ENCODE measurements at regions not wholly inside any gene's neighbourhood (a gene's known extent, or its start where the extent isn't known, plus 50 kb on each side); places are given as distances from the start of the nearest gene placed in this dataset.

- Histone ChIP-seq H3K27ac (no peak overlapping the region), H3K4me1 (ENCODE audit: insufficient read depth) (no peaks in the 10 kb centered on the region), H3K27me3 (no peaks in the 10 kb centered on the region), H3K36me3 (no peaks in the 10 kb centered on the region), H3K4me3 (no peak overlapping the region), H3K9me3 (no peaks in the 10 kb centered on the region)
- intact Hi-C loops (cut with DNase I) = no loop called here
- no peak for TF ChIP-seq EP300 (IDR thresholded peaks at IDR 0.05)
- no peak for TF ChIP-seq POLR2A (IDR thresholded peaks at IDR 0.05)
- TF ChIP-seq, protein P1, sequence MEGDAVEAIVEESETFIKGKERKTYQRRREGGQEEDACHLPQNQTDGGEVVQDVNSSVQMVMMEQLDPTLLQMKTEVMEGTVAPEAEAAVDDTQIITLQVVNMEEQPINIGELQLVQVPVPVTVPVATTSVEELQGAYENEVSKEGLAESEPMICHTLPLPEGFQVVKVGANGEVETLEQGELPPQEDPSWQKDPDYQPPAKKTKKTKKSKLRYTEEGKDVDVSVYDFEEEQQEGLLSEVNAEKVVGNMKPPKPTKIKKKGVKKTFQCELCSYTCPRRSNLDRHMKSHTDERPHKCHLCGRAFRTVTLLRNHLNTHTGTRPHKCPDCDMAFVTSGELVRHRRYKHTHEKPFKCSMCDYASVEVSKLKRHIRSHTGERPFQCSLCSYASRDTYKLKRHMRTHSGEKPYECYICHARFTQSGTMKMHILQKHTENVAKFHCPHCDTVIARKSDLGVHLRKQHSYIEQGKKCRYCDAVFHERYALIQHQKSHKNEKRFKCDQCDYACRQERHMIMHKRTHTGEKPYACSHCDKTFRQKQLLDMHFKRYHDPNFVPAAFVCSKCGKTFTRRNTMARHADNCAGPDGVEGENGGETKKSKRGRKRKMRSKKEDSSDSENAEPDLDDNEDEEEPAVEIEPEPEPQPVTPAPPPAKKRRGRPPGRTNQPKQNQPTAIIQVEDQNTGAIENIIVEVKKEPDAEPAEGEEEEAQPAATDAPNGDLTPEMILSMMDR (IDR thresholded peaks at IDR 0.05) = no peak
- 56 to 80% (median 60%) methylated on average over 1 of the region's 1 CpG for WGBS, 3 donors
- no peak for DNase-seq
Measured at GRCh38 chr18:44216169-44216568, 464.5 kb upstream of the SETBP1 start.

DNA sequence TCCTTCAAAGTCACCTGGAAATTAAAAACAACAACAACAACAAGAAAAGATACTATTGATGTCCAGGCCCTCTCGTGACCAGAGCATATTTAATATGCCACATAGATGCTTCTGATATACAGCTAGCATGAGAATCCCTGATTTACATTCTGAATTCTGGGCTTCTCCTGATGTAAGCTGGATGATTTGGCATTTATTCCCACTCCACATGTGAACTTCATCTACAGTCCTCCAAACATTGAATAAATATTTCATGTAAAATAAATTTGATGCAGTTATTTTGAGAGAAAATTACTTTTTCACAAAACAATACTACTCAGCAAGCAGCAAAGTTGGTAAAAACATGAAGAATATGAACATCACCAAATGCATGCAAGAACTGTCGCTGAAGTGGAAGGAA lies 453.2 kb upstream of the SETBP1 start:
- no peaks in the 10 kb centered on the region for H3K4me1 ChIP-seq (ENCODE audit: insufficient read depth)
- no peak overlapping the region for H3K27ac ChIP-seq
- TF ChIP-seq, protein P1 (IDR thresholded peaks at IDR 0.05) = no peak
- TF ChIP-seq POLR2A (IDR thresholded peaks at IDR 0.05) = no peak
- no peak for DNase-seq
- H3K36me3 ChIP-seq = no peaks in the 10 kb centered on the region
- no peak overlapping the region for H3K4me3 ChIP-seq
- no peaks in the 10 kb centered on the region for H3K27me3 ChIP-seq
- WGBS, 3 donors = 79 to 89% (median 80%) methylated on average over 2 of the region's 2 CpGs
- H3K9me3 ChIP-seq = no peaks in the 10 kb centered on the region
- intact Hi-C loops (cut with DNase I) = no loop called here

DNA sequence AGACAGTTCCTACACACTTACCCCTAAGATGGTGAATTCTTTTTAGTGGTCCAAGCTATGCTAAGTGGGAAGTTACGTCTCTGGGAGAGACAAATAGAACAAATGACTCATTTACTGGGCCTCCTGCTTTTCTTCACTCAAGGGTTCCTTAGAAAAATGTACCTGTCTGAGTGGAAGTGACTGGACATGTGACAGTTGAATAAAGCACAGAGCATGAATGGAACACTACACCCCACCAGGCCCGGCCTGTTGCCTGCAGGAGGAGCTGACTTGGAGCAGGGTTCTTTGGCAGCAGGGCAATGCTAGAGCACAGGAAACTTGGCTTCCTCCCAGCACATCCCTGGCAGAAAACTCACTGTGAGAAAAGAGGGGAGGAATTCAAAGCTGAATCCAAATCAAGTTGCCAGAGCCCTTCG lies 451.0 kb upstream of the SETBP1 start:
- Histone ChIP-seq H3K9me3 (no peaks in the 10 kb centered on the region), H3K27ac (no peak overlapping the region), H3K27me3 (no peaks in the 10 kb centered on the region), H3K4me1 (ENCODE audit: insufficient read depth) (no peaks in the 10 kb centered on the region), H3K36me3 (no peaks in the 10 kb centered on the region), H3K4me3 (no peak overlapping the region)
- no peak for TF ChIP-seq EP300 (IDR thresholded peaks at IDR 0.05)
- TF ChIP-seq, protein P1 (IDR thresholded peaks at IDR 0.05) = no peak
- no peak for TF ChIP-seq POLR2A (IDR thresholded peaks at IDR 0.05)
- 13 to 21% (median 17%) methylated on average over 3 of the region's 3 CpGs for WGBS, 3 donors
- intact Hi-C loops (cut with DNase I) = no loop called here
- peak; percentile 7 to 65 (median 45) for DNase-seq

DNA sequence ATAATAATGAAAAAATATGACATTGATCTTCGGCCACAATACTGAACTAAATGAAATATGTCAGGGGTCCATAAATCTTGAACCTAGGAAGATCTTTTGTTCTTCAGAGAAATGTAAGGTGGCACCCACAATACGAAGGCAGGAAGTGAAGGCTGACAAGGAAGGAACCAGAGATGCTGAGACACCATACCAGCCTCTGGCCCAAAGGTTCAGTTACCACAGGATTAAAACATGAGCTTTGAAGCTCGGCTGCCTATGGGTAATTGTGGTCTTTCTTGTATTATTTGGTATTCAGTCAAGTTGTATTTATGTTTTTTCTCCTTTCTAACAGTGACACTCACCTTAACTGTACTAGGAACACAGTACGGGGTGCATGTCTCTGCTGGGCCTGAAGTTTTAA lies 448.8 kb upstream of the SETBP1 start:
- intact Hi-C loops (cut with DNase I) = no loop called here

More for the DNA sequence above, 448.8 kb upstream of the SETBP1 start:
- Histone ChIP-seq H3K36me3 (no peaks in the 10 kb centered on the region), H3K4me1 (ENCODE audit: insufficient read depth) (no peaks in the 10 kb centered on the region), H3K4me3 (no peak overlapping the region), H3K9me3 (no peaks in the 10 kb centered on the region), H3K27me3 (no peaks in the 10 kb centered on the region), H3K27ac (no peak overlapping the region)
- WGBS, 3 donors = 88 to 89% (median 89%) methylated on average over 4 of the region's 4 CpGs
- TF ChIP-seq, protein P1 (IDR thresholded peaks at IDR 0.05) = no peak
- no peak for TF ChIP-seq POLR2A (IDR thresholded peaks at IDR 0.05)
- TF ChIP-seq EP300 (IDR thresholded peaks at IDR 0.05) = no peak
- DNase-seq = no peak
